SK-N-DZ (cell line): ENCODE measurements at regions not wholly inside any gene's neighbourhood (a gene's known extent, or its start where the extent isn't known, plus 50 kb on each side); places are given as distances from the start of the nearest gene placed in this dataset.
"Not testable (repeated sequence)": the region's sequence is repeated elsewhere in the genome, so short reads cannot be mapped to it uniquely, and the experiment has no call there.

Experiments used
- DNase-seq: peaks from one replicate; pipeline ENCODE4 v3.0.0-alpha.2; 2015; ENCODE audit warnings: low spot score

- no peak for DNase-seq
Observed at GRCh38 chr18:56443166-56443907, 195.1 kb downstream of the TXNL1 start.

- not testable (repeated sequence) for DNase-seq
Observed at GRCh38 chr18:56438480-56438879, 199.9 kb downstream of the TXNL1 start.

DNA sequence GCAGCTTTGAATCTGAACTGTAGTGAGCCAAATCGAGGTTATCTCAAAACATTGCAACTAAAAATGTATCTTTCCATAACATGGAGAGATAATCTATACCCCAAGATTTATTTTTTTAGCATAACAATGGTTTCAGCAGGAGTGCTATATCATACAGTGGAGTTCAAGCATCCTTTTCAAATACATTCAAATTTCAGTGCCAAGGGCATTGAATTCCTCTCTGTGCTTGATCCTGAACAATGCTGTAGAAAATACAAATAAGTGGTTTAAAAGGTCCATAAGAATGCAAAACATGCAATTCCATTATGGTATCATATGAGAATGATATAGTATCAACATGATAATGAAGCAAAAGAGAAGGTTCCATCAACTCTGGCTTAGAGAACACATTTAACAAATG is 201.7 kb downstream of the TXNL1 start:
- no peak for DNase-seq

DNA sequence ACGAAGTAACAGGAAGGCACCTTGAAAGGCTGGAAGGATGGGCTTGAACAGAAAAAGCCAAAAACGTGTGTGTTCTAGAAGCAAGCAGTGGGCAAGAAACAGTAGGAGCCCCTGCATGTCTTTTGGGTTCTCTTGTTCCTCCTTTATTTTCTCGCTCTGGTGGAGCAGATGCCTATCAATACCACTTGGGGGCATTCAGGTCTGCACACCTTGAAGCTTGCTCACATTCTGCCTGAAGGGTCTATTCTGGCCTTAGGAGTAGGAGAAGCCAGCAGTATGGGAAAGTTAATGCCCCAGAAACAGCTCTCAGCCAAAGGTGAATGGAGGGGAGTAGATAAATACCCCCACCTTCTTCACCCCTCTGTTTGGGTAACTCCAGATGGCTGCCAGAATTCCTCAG is 204.5 kb downstream of the TXNL1 start:
- no peak for DNase-seq

DNA sequence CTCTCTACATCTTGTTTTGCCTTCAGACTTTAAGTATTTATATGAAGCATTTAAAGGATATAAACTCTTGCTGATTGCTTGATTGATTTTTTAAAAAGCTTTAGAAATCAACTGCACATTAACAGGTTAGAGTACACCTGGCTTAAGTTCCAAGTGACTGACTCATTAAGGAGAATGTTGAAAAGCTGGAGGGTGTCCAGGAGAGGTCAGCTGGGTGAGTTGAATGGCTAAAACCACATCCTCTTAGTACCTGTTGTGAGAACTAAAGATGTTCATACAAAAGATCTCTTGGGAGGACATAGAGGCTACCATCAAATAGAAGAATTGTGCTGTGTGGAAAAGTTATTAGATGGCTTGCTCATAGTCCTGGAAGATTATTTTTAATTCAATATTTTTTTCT is 206.8 kb downstream of the TXNL1 start:
- no peak for DNase-seq

DNA sequence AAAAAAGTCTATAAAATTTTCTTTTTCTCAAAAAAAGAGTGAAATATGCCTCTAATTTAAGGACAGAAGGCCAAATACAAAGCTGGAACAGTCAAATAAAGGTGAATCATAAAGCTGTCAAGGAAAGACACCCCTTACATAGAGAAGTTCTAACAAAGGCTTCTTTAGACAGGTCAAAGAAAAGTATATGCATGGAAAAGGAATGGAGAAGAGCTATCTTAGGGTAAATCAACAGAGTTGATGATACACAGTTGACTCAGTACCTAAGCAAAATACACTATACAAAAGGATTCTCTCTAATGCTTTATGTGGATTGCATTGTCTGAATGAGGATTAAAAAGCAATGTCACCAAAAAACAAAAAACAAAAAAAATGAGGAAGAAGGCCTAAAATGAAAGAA is 214.8 kb downstream of the TXNL1 start:
- DNase-seq = no peak

DNA sequence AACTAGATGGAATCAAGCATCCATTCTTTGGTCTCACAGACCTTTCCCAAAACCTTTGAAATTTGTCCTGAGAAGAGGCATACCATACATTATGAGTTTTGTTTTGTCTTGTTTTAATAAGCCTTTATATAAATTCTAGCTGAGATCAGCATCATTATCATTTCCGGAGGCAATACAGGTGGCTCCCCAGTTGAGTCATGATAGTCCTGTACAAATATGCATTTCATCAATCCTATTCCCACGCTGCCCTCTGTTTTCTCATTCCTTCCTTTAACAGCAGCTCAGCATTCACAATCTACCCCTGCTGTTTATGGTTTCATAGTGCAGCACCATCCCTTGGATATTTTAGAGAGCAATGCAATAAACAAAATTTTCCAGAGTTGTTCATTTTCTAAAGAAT is 216.7 kb downstream of the TXNL1 start:
- no peak for DNase-seq

- DNase-seq = not testable (repeated sequence)
Observed at GRCh38 chr18:56420868-56421267, 217.5 kb downstream of the TXNL1 start.

- no peak for DNase-seq
Observed at GRCh38 chr18:56414357-56414756, 224.0 kb downstream of the TXNL1 start.

DNA sequence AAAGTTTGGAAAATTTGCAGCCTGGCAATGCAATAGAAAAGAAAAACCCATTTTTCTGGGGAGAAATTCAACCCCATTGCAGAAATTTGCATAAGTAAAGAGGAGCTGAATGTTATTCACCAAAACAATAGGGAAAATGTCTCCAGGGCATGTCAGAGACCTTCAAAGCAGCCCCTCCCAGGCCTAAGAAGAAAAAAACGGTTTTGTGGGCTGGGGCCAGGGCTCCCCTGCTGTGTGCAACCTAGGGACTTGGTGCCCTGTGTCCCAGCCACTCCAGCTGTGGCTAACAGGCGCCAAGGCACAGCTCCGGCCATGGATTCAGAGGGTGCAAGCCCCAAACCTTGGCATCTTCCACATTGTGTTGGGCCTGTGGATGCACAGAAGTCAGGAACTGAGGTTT is 224.5 kb downstream of the TXNL1 start:
- no peak for DNase-seq

DNA sequence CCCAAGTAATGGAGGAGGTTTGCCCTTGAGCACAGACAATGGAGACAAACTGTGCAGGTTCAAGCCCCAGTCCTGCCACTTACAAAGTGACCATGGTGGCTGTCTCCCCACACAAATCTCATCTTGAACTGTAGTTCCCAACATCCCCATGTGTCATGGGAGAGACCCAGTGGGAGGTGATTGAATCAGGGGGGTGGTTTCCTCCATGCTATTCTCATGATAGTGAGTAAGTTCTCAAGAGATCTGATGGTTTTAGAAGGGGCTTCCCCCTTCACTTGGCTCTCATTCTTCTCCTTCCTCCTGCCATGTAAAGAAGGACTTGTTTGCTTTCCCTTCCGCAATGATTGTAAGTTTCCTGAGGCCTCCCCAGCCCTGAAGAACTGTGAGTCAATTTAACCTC is 225.4 kb downstream of the TXNL1 start:
- no peak for DNase-seq

DNA sequence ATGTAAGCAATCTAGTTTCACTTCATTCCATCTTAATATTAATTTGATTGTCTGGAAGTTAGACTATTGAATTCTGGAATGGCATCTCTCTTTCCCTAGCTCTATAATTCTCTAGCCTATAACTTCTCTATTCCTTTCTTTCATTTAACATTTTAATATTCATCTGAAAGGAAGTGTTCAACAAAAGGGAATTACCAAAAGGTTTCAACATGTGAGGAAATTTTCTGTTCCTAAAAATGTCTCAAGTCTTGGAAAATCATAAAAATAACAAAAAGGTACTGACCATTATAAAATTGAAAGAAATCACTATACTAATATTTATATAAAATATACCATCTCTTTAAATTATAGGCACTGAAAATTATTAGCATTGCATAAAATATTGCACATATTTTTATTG is 228.7 kb downstream of the TXNL1 start:
- DNase-seq = no peak

DNA sequence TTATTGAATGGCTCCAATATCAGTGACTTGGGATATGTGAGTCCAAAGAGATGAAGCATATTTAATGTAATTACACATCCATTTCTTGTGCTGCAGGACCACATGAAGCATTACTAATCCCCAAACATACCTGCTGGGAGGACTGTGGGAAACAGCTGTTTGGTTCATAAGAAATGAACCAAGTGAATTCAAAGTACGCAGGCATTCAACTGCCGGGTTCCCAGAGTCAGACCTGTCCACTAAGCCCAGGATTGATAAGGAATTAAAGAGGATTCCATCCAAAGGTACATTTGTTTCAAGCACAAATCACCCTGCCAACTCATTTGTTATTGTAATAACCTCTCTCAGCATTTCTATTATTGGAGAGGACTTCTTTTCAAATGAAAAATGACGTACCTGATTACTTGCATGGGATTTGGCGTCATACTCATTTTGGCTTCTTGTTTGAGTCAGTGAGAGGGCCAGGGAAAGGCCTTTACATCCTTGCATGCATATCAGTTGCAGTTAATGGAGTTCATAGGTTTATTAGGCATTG is 230.7 kb downstream of the TXNL1 start:
- DNase-seq = no peak

DNA sequence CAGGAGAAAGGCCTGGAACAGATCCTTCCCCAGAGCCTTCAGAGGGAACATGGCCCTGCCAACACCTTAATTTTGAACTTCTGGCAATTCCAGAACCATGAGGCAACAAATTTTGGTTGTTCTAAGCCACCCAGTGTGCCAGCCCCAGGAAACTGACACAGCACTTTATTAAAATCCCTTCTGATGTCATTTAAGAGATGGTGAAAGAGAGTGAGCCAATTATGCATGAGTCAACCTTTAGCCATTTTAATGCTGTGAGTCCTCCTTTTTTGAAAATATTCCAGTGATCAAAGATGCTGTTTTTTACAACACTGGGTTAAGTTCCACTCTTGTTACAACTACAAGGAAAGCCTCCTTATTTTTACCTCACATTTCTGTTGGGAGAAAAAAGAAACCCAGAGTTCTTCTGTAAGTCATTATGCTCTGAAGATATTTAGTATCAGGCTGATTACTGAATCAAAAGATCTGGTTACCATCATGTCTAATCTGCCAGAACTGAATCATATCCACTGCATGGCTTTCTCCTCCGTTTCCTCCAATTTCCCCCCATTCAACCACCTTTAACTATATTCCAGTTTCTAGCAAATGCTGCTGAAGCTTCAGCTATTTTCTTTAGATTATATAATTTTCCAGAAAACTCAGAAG is 235.4 kb downstream of the TXNL1 start:
- DNase-seq = no peak

GRCh38 chr18:56393870-56394269 is 244.5 kb downstream of the TXNL1 start:
- DNase-seq = no peak

DNA sequence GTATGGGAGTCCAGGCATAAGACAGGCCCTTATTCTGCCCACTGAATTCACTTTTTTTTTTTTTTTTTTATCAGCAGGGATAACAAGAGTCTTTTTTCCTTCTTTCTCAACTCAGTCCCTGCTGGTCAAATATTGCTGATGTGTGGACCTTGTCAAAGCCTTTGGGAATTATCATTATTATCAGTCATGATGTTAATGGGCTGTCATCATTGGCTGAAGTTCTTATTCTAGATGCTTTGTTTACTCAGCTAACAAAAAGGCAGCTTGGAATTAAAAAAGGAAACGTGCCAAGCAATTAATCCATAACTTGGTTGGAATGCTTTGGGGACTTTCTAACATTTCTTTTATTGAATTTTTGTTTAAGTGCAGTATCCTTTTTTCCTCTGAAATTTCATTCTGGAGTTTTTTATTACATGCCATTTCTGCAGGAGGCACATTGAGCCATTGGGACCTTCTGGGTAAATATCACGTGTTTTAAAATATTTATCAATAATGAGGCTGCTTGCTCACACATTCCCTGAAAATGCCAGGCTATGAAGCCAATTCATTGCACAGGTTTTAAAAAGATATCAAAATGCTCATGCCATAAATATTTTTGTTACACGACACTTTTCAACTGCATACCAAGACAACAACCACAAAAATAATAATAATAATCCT is 246.3 kb downstream of the TXNL1 start:
- no peak for DNase-seq

- DNase-seq = no peak
Observed at GRCh38 chr18:56390626-56391025, 247.8 kb downstream of the TXNL1 start.

- DNase-seq = no peak
Observed at GRCh38 chr18:56389190-56389589, 249.2 kb downstream of the TXNL1 start.

- DNase-seq = no peak
Observed at GRCh38 chr18:56388571-56388970, 249.8 kb downstream of the TXNL1 start.

- no peak for DNase-seq
Observed at GRCh38 chr18:56386856-56387255, 251.5 kb downstream of the TXNL1 start.

DNA sequence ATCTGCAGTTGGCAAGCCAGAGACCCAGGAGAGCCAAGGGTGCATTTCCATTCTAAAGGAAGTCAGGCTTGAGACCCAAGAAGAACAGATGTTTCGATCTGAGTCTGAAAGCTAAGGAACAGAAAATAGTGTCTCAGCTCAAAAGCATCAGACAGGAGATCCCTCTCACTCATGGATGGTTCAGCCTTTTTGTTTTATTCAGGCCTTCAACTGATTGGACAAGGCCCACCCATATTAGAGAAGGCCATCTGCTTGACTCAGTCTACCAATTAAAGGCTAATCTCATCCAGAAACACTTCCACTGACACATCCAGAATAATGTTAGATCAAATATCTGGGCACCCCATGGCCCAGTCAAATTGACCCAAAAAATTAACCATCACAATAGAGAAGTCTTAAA is 255.0 kb downstream of the TXNL1 start:
- DNase-seq = no peak

GRCh38 chr18:56382541-56382940 is 255.9 kb downstream of the TXNL1 start:
- DNase-seq = no peak

GRCh38 chr18:56381196-56381595 is 257.2 kb downstream of the TXNL1 start:
- DNase-seq = no peak
